Keratinocyte (primary cell): ENCODE measurements at regions not wholly inside any gene's neighbourhood (a gene's known extent, or its start where the extent isn't known, plus 50 kb on each side); places are given as distances from the start of the nearest gene placed in this dataset.

Source experiments
- DNase-seq: peaks from one replicate; pipeline ENCODE4 v3.0.0-alpha.2; 2011; ENCODE audit warnings: low read depth, missing footprints, low spot score
- FAIRE-seq: peaks from 2 replicates; lab custom pipeline; 2011; peaks lifted over from hg19 to GRCh38; lab: Jason Lieb, UNC
- H2AFZ ChIP-seq: 2 replicates; pipeline ENCODE4 v1.6.0; 2012; ENCODE audit warnings: low read length, control low read depth, inconsistent platforms; ENCODE audit not compliant: control insufficient read depth
- H3K27ac ChIP-seq: 2 replicates; pipeline ENCODE4 v1.5.1; 2011; ENCODE audit warnings: low read length; ENCODE audit not compliant: control insufficient read depth, insufficient read depth
- H3K27me3 ChIP-seq: 3 replicates; pipeline ENCODE4 v1.6.0; 2011; ENCODE audit warnings: low read length; ENCODE audit not compliant: control insufficient read depth, insufficient read depth; ENCODE audit errors: extremely low read depth
- H3K36me3 ChIP-seq, 2 experiments: 2 replicates in 1 of 2; 3 replicates in 1 of 2; pipeline ENCODE4 v1.5.1; 2011; ENCODE audit warnings: low read length in 2 of 2, mild to moderate bottlenecking in 1 of 2; ENCODE audit not compliant: control insufficient read depth in 2 of 2, insufficient read depth in 2 of 2; ENCODE audit errors: extremely low read depth in 1 of 2
- H3K4me1 ChIP-seq: 3 replicates; pipeline ENCODE4 v1.5.1; 2011; ENCODE audit warnings: low read length; ENCODE audit not compliant: control insufficient read depth, insufficient read depth; ENCODE audit errors: extremely low read depth
- H3K4me2 ChIP-seq: 3 replicates; pipeline ENCODE4 v1.6.0; 2011; ENCODE audit warnings: low read depth, low read length; ENCODE audit not compliant: control insufficient read depth, insufficient read depth; ENCODE audit errors: extremely low read depth
- H3K4me3 ChIP-seq, 3 experiments: fragments of 200-600 bp in 1 of 3; sonication (generic) in 1 of 3; 2 replicates in 2 of 3; 3 replicates in 1 of 3; pipeline ENCODE4 v1.5.1; 2011 to 2016; ENCODE audit warnings: low read length in 3 of 3, mild to moderate bottlenecking in 3 of 3, control low read depth in 2 of 3, inconsistent platforms in 1 of 3, low read depth in 1 of 3, mixed read lengths in 1 of 3, mixed run types in 1 of 3, moderate library complexity in 1 of 3; ENCODE audit not compliant: control insufficient read depth in 2 of 3, insufficient read depth in 2 of 3; ENCODE audit errors: extremely low read depth in 1 of 3
- H3K79me2 ChIP-seq: 2 replicates; pipeline ENCODE4 v1.6.0; 2012; ENCODE audit warnings: low read length; ENCODE audit not compliant: control insufficient read depth, insufficient read depth
- H3K9ac ChIP-seq: 3 replicates; pipeline ENCODE4 v1.6.0; 2011; ENCODE audit warnings: low read length; ENCODE audit not compliant: control insufficient read depth, insufficient read depth; ENCODE audit errors: extremely low read depth
- H3K9me1 ChIP-seq: 3 replicates; pipeline ENCODE4 v1.6.0; 2011; ENCODE audit warnings: low read length; ENCODE audit not compliant: control insufficient read depth, insufficient read depth; ENCODE audit errors: extremely low read depth
- H3K9me3 ChIP-seq: 2 replicates; pipeline ENCODE4 v1.5.1; 2012; ENCODE audit warnings: low read depth, low read length; ENCODE audit not compliant: control insufficient read depth
- H4K20me1 ChIP-seq: 3 replicates; pipeline ENCODE4 v1.6.0; 2011; ENCODE audit warnings: low read length; ENCODE audit not compliant: control insufficient read depth, insufficient read depth; ENCODE audit errors: extremely low read depth
- EZH2 ChIP-seq: IDR thresholded peaks from one replicate; pipeline ENCODE4 v1.6.1; 2012; ENCODE audit warnings: inconsistent platforms, mild to moderate bottlenecking, low read length, moderate library complexity
- dilution Hi-C: fragments of 300-500 bp; cut with MboI; formaldehyde crosslinking; loops from one replicate; pipeline ENCODE4 v1.7.0; 2020; ENCODE audit warnings: low sequenced_read_pairs; ENCODE audit not compliant: extremely low pct_ligation_motif_present
- TF ChIP-seq, protein P1 (sequence below), 3 experiments: IDR thresholded peaks in 1 of 3; conservative IDR thresholded peaks in 1 of 3; optimal IDR thresholded peaks in 1 of 3; 2 replicates in 2 of 3; 3 replicates in 1 of 3; pipeline versions ENCODE3 to v1.5.1; 2011; ENCODE audit warnings: low read length in 3 of 3, mild to moderate bottlenecking in 3 of 3, moderate library complexity in 2 of 3, control low read depth in 1 of 3, inconsistent platforms in 1 of 3; ENCODE audit not compliant: insufficient read depth in 2 of 3; ENCODE audit errors: extremely low read depth in 1 of 3

DNA sequence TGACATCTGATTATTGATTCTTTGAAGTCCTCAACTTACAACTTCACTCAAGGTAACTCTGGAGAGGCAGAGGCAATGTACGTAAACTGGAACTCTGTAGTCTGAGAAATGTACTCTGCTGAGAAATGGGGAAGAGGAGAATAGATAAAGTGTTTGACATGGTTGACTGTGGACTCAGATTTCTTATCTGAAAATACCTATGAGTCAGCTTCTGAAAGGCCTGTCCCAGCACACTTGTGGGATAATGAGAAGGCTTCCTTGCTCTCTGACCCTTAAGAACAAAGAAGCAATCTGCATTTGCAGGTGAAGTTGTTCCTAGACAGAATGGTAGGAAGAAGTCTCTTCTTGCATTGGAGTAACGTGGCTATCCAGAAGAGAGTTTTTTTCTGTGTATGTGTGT lies 1573.5 kb downstream of the BRINP3 start:
- Histone ChIP-seq H3K27ac (no peak overlapping the region), H4K20me1 (no peaks in the 10 kb centered on the region), H3K4me1 (no peaks in the 10 kb centered on the region), H3K27me3 (no peaks in the 10 kb centered on the region), H3K79me2 (no peaks in the 10 kb centered on the region), H3K36me3 (no peaks in the 10 kb centered on the region), H3K4me2 (no peak overlapping the region), H3K9ac (no peak overlapping the region), H3K4me3 (no peak overlapping the region), H3K9me3 (no peaks in the 10 kb centered on the region), H3K9me1 (no peaks in the 10 kb centered on the region), H2AFZ (no peak overlapping the region)
- dilution Hi-C loops, result no loop called here
- TF ChIP-seq, protein P1, sequence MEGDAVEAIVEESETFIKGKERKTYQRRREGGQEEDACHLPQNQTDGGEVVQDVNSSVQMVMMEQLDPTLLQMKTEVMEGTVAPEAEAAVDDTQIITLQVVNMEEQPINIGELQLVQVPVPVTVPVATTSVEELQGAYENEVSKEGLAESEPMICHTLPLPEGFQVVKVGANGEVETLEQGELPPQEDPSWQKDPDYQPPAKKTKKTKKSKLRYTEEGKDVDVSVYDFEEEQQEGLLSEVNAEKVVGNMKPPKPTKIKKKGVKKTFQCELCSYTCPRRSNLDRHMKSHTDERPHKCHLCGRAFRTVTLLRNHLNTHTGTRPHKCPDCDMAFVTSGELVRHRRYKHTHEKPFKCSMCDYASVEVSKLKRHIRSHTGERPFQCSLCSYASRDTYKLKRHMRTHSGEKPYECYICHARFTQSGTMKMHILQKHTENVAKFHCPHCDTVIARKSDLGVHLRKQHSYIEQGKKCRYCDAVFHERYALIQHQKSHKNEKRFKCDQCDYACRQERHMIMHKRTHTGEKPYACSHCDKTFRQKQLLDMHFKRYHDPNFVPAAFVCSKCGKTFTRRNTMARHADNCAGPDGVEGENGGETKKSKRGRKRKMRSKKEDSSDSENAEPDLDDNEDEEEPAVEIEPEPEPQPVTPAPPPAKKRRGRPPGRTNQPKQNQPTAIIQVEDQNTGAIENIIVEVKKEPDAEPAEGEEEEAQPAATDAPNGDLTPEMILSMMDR (optimal IDR thresholded peaks at IDR 0.05 in 1 of 3, IDR thresholded peaks at IDR 0.05 in 1 of 3, conservative IDR thresholded peaks at IDR 0.05 in 1 of 3; ENCODE audit: extremely low read depth in 1 of 3, insufficient read depth in 2 of 3, low read length in 3 of 3), result no peak
- TF ChIP-seq EZH2, result no peak
- no peak for DNase-seq
- FAIRE-seq, result no peak

DNA sequence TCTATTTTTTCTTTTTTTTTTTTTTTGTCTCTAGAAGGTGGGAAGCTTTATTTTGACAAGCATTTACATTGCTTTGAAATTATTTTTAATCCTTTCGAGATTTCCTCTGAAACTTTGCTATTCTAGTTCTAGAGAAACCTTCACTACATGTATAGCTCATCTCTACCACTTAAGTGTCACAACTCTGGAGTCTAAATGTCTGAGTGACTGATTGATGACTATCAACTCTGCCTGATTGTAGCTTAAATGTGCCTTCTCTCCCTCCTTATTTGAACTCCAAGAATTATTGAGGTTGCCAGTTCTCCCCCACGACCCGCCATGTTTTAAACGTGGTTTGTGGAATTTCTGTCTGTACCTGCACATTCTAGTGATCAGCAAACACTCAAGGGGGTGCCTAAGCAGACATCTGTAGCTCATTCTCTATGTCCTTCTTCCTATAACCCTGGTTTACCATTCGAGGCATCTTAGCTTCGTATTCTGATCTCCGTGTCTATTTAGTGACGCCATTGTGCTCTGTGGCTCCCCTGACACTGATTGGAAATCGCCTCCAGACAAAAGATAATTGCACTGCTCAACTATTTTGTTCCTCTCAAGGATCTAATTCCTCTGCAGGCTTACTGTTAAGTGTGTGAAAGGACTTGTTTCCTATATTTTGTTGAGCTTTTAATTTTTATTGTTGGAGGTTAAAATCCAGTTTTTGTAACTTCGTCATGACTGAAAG lies 1570.6 kb downstream of the BRINP3 start:
- no peaks in the 10 kb centered on the region for H3K9me3 ChIP-seq
- no peaks in the 10 kb centered on the region for H3K9me1 ChIP-seq
- H3K4me3 ChIP-seq, result no peak overlapping the region
- no peaks in the 10 kb centered on the region for H3K27me3 ChIP-seq
- FAIRE-seq (no peak), DNase-seq (no peak)
- no peaks in the 10 kb centered on the region for H4K20me1 ChIP-seq
- no peaks in the 10 kb centered on the region for H3K79me2 ChIP-seq
- H3K27ac ChIP-seq, result no peak overlapping the region
- H3K4me2 ChIP-seq, result no peak overlapping the region
- no peaks in the 10 kb centered on the region for H3K4me1 ChIP-seq
- H3K9ac ChIP-seq, result no peak overlapping the region
- no peak for TF ChIP-seq EZH2
- TF ChIP-seq, protein P1 (optimal IDR thresholded peaks at IDR 0.05 in 1 of 3, IDR thresholded peaks at IDR 0.05 in 1 of 3, conservative IDR thresholded peaks at IDR 0.05 in 1 of 3; ENCODE audit: extremely low read depth in 1 of 3, insufficient read depth in 2 of 3, low read length in 3 of 3), result no peak
- no peak overlapping the region for H2AFZ ChIP-seq
- no peaks in the 10 kb centered on the region for H3K36me3 ChIP-seq
- dilution Hi-C loops, result no loop called here
